Suprapubic skin (tissue), 4 donors: ENCODE measurements at regions not wholly inside any gene's neighbourhood (a gene's known extent, or its start where the extent isn't known, plus 50 kb on each side); places are given as distances from the start of the nearest gene placed in this dataset.

Experiments used
- CTCF ChIP-seq, 2 donors: fragments of 200-600 bp in 1 of 2; fragments of 450-650 bp in 1 of 2; sonication (generic) in 1 of 2; IDR thresholded peaks; one replicate each; pipeline ENCODE4 v1.5.1; 2016 to 2019; ENCODE audit warnings: antibody characterized with exemption in 2 of 2, mild to moderate bottlenecking in 1 of 2, moderate library complexity in 1 of 2
- EP300 ChIP-seq: sonication (generic); formaldehyde crosslinking; IDR thresholded peaks from one replicate; pipeline ENCODE4 v1.6.1; 2017; ENCODE audit warnings: antibody characterized with exemption
- POLR2A ChIP-seq, 2 donors: fragments of 450-650 bp; IDR thresholded peaks; one replicate each; pipeline ENCODE4 v1.6.1; 2017; ENCODE audit warnings: antibody characterized with exemption in 2 of 2, mild to moderate bottlenecking in 2 of 2, moderate library complexity in 2 of 2
- POLR2AphosphoS5 ChIP-seq, 3 donors: sonication (generic); formaldehyde crosslinking; IDR thresholded peaks; one replicate each; pipeline ENCODE4 v1.6.1; 2017; ENCODE audit warnings: antibody characterized with exemption in 3 of 3

DNA sequence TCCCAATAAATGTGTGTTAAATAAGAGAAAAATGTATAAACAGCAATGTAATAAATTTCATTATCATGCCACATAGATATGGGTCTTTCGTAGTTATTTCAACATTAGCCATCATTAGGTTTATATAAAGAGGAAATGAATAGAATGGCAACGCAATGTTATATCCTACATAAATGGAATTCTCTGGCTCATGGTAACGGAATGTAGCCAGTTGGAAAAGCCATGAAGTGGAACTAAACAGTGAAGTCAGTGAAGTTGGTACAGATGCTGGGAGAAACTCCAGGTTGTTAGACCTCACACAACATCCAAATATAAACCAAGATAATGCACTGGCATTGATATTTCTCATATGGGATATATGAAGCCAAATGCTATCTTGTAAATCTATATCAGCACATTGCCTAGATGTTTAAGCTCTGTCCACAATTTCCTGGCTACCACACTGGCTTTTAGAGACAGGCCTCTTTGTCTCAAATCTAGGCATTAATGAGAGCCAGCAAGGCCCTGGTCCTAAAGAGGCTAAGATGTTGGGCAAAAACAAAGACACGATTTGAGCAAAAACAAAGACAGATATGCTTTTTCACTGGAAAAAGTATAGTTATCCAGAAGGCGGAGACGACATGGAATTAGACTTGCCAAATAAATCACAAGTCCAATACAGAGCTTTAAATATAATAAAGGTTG, 861.0 kb downstream of the RPS29 start:
- TF ChIP-seq CTCF (IDR thresholded peaks at IDR 0.05) (no peak), POLR2A (IDR thresholded peaks at IDR 0.05) (no peak), POLR2AphosphoS5 (IDR thresholded peaks at IDR 0.05) (no peak), EP300 (no peak)
